Esophagus muscularis mucosa (tissue), 4 donors: ENCODE measurements at regions not wholly inside any gene's neighbourhood (a gene's known extent, or its start where the extent isn't known, plus 50 kb on each side); places are given as distances from the start of the nearest gene placed in this dataset.

Experiments used
- CTCF ChIP-seq, 3 experiments: fragments of 200-600 bp in 2 of 3; fragments of 450-650 bp in 1 of 3; sonication (generic) in 2 of 3; IDR thresholded peaks; one replicate each; pipeline ENCODE4 v1.5.1; 2017 to 2019; ENCODE audit warnings: antibody characterized with exemption in 3 of 3, mild to moderate bottlenecking in 2 of 3, moderate library complexity in 1 of 3
- EP300 ChIP-seq: sonication (generic); formaldehyde crosslinking; IDR thresholded peaks from one replicate; pipeline ENCODE4 v1.6.1; 2017; ENCODE audit warnings: antibody characterized with exemption
- POLR2A ChIP-seq: fragments of 450-650 bp; IDR thresholded peaks from one replicate; pipeline ENCODE4 v1.6.1; 2017; ENCODE audit warnings: antibody characterized with exemption, moderate library complexity, mild to moderate bottlenecking, low read depth
- POLR2AphosphoS5 ChIP-seq, 2 donors: sonication (generic); formaldehyde crosslinking; IDR thresholded peaks; one replicate each; pipeline ENCODE4 v1.6.1; 2017; ENCODE audit warnings: antibody characterized with exemption in 2 of 2

- TF ChIP-seq CTCF (IDR thresholded peaks at IDR 0.05) (no peak), EP300 (no peak), POLR2A (no peak), POLR2AphosphoS5 (IDR thresholded peaks at IDR 0.05) (no peak)
Observed at GRCh38 chr20:47423586-47423985, 67.1 kb upstream of the ZMYND8 start.
